HepG2 (cell line): ENCODE measurements at regions not wholly inside any gene's neighbourhood (a gene's known extent, or its start where the extent isn't known, plus 50 kb on each side); places are given as distances from the start of the nearest gene placed in this dataset.

ENCODE experiments used
- ATAC-seq: fragments of 200-7000 bp; cut with Tn5 transposase; 3 replicates; pipeline ENCODE4 v1.9.1; 2020; ENCODE audit warnings: mild to moderate bottlenecking, moderate library complexity
- BruUV-seq: library from RNA; stranded (reverse); fragments of 400-500 nt; replicated peaks from 2 replicates; lab custom pipeline; 2021; lab: Mats Ljungman, UMichigan
- CTCF ChIA-PET: fragments of 300-600 bp; formaldehyde crosslinking; extraction: SDS; loops from one replicate; lab custom pipeline; 2021; ENCODE audit warnings: low total read pairs, inconsistent platforms, low intra/inter-chr PET ratio; lab: Yijun Ruan, JAX
- POLR2A ChIA-PET: fragments of 350-600 bp; sonication (Branson Sonifier 250); formaldehyde crosslinking; loops from one replicate; lab custom pipeline; 2020; ENCODE audit warnings: antibody characterized with exemption, inconsistent platforms; lab: Yijun Ruan, JAX
- DNase-seq: peaks from one replicate; pipeline ENCODE4 v3.0.0-alpha.2; 2015; ENCODE audit warnings: low spot score
- FAIRE-seq: peaks from 3 replicates; lab custom pipeline; 2011; peaks lifted over from hg19 to GRCh38; lab: Jason Lieb, UNC
- H2AFZ ChIP-seq: one replicate; pipeline ENCODE4 v1.6.1; 2011; ENCODE audit warnings: low read length, inconsistent platforms
- H3K27ac ChIP-seq: fragments of 300-600 bp; 3 replicates; pipeline ENCODE4 v1.8.0; 2011; ENCODE audit warnings: mixed run types, mild to moderate bottlenecking, mixed read lengths, low read length, inconsistent platforms; ENCODE audit not compliant: insufficient read depth; ENCODE audit errors: extremely low read length
- H3K27me3 ChIP-seq, 2 experiments: fragments of 200-600 bp in 1 of 2; 2 replicates in 1 of 2; 3 replicates in 1 of 2; pipeline versions ENCODE4 v1.6.0 to v1.8.0; 2011; ENCODE audit warnings: low read length in 2 of 2, mild to moderate bottlenecking in 2 of 2, moderate library complexity in 2 of 2, inconsistent platforms in 1 of 2; ENCODE audit not compliant: insufficient read depth in 2 of 2, control insufficient read depth in 1 of 2
- H3K36me3 ChIP-seq, 2 experiments: fragments of 200-600 bp in 1 of 2; replicated peaks in 1 of 2; 2 replicates in 1 of 2; 3 replicates in 1 of 2; pipeline versions ENCODE4 v1.5.1 to v1.8.0; 2011; ENCODE audit warnings: low read length in 2 of 2, inconsistent platforms in 1 of 2; ENCODE audit not compliant: insufficient read depth in 2 of 2, control insufficient read depth in 1 of 2
- H3K4me1 ChIP-seq: 2 replicates; pipeline ENCODE4 v1.5.1; 2012; ENCODE audit warnings: low read length, inconsistent platforms; ENCODE audit not compliant: insufficient read depth
- H3K4me2 ChIP-seq: 2 replicates; pipeline ENCODE4 v1.6.0; 2011; ENCODE audit warnings: low read depth, low read length, inconsistent platforms
- H3K4me3 ChIP-seq, 3 experiments: fragments of 200-600 bp in 1 of 3; sonication (generic), shearing (Covaris generic) in 1 of 3; replicated peaks in 1 of 3; 2 replicates each; pipeline ENCODE4 v1.5.1; 2011 to 2016; ENCODE audit warnings: low read length in 3 of 3, inconsistent platforms in 2 of 3, low read depth in 2 of 3, mild to moderate bottlenecking in 2 of 3, control low read depth in 1 of 3, mixed read lengths in 1 of 3; ENCODE audit not compliant: insufficient read depth in 1 of 3
- H3K79me2 ChIP-seq: one replicate; pipeline ENCODE4 v1.6.1; 2011; ENCODE audit warnings: low read length, inconsistent platforms; ENCODE audit not compliant: insufficient read depth
- H3K9ac ChIP-seq: 2 replicates; pipeline ENCODE4 v1.6.0; 2011; ENCODE audit warnings: mild to moderate bottlenecking, low read depth, low read length, inconsistent platforms; ENCODE audit not compliant: insufficient read depth
- H3K9me3 ChIP-seq: 2 replicates; pipeline ENCODE4 v1.5.1; 2012; ENCODE audit warnings: mild to moderate bottlenecking, low read length
- H4K20me1 ChIP-seq: 2 replicates; pipeline ENCODE4 v1.6.0; 2011; ENCODE audit warnings: inconsistent platforms, mild to moderate bottlenecking, low read length, moderate library complexity; ENCODE audit not compliant: insufficient read depth
- ARHGAP35 ChIP-seq: sonication (generic); formaldehyde crosslinking; IDR thresholded peaks from 2 replicates; pipeline ENCODE4 v1.9.0; 2022; ENCODE audit warnings: mild to moderate bottlenecking, inconsistent platforms, moderate library complexity, missing genetic modification reagents, borderline replicate concordance
- GABPB1 ChIP-seq: IDR thresholded peaks from 2 replicates; pipeline ENCODE4 v1.6.1; 2016; ENCODE audit warnings: mild to moderate bottlenecking, missing genetic modification reagents, moderate library complexity, missing compliant biosample characterization
- GZF1 ChIP-seq: sonication (generic); formaldehyde crosslinking; IDR thresholded peaks from 2 replicates; pipeline ENCODE4 v1.5.1; 2020; ENCODE audit warnings: mild to moderate bottlenecking, missing genetic modification reagents
- HBP1 ChIP-seq: IDR thresholded peaks from 2 replicates; pipeline ENCODE4 v1.6.1; 2016; ENCODE audit warnings: low read depth, control low read depth
- LRRFIP1 ChIP-seq: sonication (generic); formaldehyde crosslinking; conservative IDR thresholded peaks from 2 replicates; pipeline ENCODE4 v1.4.0; 2020; ENCODE audit warnings: missing genetic modification reagents
- ZNF12 ChIP-seq: sonication (generic); formaldehyde crosslinking; IDR thresholded peaks from 2 replicates; pipeline ENCODE4 v1.5.0; 2020; ENCODE audit warnings: missing genetic modification reagents
- ZNF224 ChIP-seq: sonication (generic); formaldehyde crosslinking; IDR thresholded peaks from 2 replicates; pipeline ENCODE4 v1.5.0; 2020; ENCODE audit warnings: mild to moderate bottlenecking, missing genetic modification reagents
- ZNF264 ChIP-seq: sonication (generic); formaldehyde crosslinking; IDR thresholded peaks from 2 replicates; pipeline ENCODE4 v1.4.0; 2020; ENCODE audit warnings: missing genetic modification reagents
- ZNF318 ChIP-seq: sonication (generic); formaldehyde crosslinking; IDR thresholded peaks from 2 replicates; pipeline ENCODE4 v1.4.0; 2020; ENCODE audit warnings: mild to moderate bottlenecking, missing genetic modification reagents
- ZNF367 ChIP-seq: sonication (generic); formaldehyde crosslinking; IDR thresholded peaks from 2 replicates; pipeline ENCODE4 v1.4.0; 2020; ENCODE audit warnings: missing genetic modification reagents, borderline replicate concordance
- WGBS: methylation state at CpG from one replicate; pipeline ENCODE4 v1.1.6; 2017; ENCODE audit warnings: low lambda C conversion rate; 5-methylcytosine and 5-hydroxymethylcytosine counted together
- in situ Hi-C: cut with HindIII; loops from 2 replicates; pipeline ENCODE4 v1.10.0; 2017; ENCODE audit warnings: low pct_unique_long_range_greater_than_20kb; ENCODE audit not compliant: extremely low pct_ligation_motif_present
- intact Hi-C: fragments of 100-400 bp; cut with micrococcal nuclease; formaldehyde crosslinking; loops from one replicate; pipeline ENCODE4 v1.10.0; 2022; ENCODE audit not compliant: unreplicated experiment

- ChIA-PET CTCF (no interaction called here), POLR2A (interaction anchor here (1.2 to 5.3 kb wide), 2 partner anchors 48 to 63 kb away, joined by 3 to 42 read pairs; no protein-coding TSS in a partner anchor)
- Histone ChIP-seq H3K4me2 (peak overlapping the region; percentile 83), H3K4me3 (peak overlapping the region; percentile 71 to 98 (median 97)), H3K9me3 (no peaks in the 10 kb centered on the region), H3K4me1 (peaks cover 32% of the 10 kb centered on the region), H3K79me2 (peaks cover 13% of the 10 kb centered on the region), H2AFZ (no peak overlapping the region), H3K9ac (peak overlapping the region; percentile 82), H3K36me3 (no peaks in the 10 kb centered on the region), H3K27me3 (no peaks in the 10 kb centered on the region; a peak in 1 of 5 replicates), H4K20me1 (no peaks in the 10 kb centered on the region), H3K27ac (peak overlapping the region; percentile 73)
- in situ Hi-C loops (loop anchor here (5.0 kb wide), 2 partner anchors 65 to 110 kb away; no protein-coding TSS in a partner anchor), intact Hi-C loops (loop anchor here (5.0 kb wide), 3 partner anchors 50 to 110 kb away; partner anchors contain the start of gene MAPRE2)
- BruUV-seq, result no TSS peak
- 4% methylated on average over 18 of the region's 82 CpGs for WGBS
- peak; percentile 70 for DNase-seq
- FAIRE-seq, result no peak
- peak; percentile 67 for ATAC-seq
- peak; percentile 78; the same call in 1 of the 2 replicates for TF ChIP-seq HBP1 (CRISPR knock-in tag)
- no peak for TF ChIP-seq LRRFIP1 (CRISPR knock-in tag)
- peak; percentile 68; the same call in 1 of the 2 replicates for TF ChIP-seq GABPB1 (CRISPR knock-in tag)
- TF ChIP-seq ZNF224 (CRISPR knock-in tag), result no peak
- TF ChIP-seq ZNF264 (CRISPR knock-in tag), result no peak
- TF ChIP-seq ZNF318 (CRISPR knock-in tag), result no peak
- TF ChIP-seq ZNF367 (CRISPR knock-in tag), result no peak
- no peak for TF ChIP-seq GZF1
- TF ChIP-seq ZNF12 (CRISPR knock-in tag), result no peak
- TF ChIP-seq ARHGAP35 (CRISPR knock-in tag), result peak; percentile 31; the same call in 1 of the 2 replicates
Measured at GRCh38 chr18:34976899-34977837, 64.0 kb upstream of the MAPRE2 start.
